ENCODE measurements at regions not wholly inside any gene's neighbourhood (a gene's known extent, or its start where the extent isn't known, plus 50 kb on each side); places are given as distances from the start of the nearest gene placed in this dataset.
"Not testable (repeated sequence)": the region's sequence is repeated elsewhere in the genome, so short reads cannot be mapped to it uniquely, and the experiment has no call there.

DNA sequence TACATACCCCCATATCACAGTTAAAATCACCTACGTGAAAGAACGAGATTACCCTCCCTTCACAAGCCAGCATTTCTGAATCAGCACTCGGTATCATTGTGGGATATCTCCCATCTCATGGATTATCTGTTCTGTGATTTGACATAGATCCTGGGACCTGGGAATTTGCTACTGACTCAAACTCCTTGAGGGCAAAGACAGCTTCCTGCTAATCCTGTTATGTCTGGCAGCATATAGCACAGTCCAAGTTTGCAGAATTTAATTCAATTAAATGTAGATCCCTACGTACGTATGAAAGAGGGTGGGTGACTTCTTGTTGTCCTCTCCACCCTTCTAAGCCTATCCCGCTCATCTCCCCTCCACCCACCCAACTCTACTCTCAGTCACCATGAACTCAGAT lies 476.5 kb downstream of the KLF5 start:
- CTCF ChIA-PET: no interaction called here
- POLR2A ChIA-PET: no interaction called here
- Mint-ChIP-seq H3K27ac (no peak overlapping the region), H3K4me1 (no peaks in the 10 kb centered on the region), H3K9me3 (no peaks in the 10 kb centered on the region), H3K4me3 (no peak overlapping the region), H3K36me3 (ENCODE audit: low read depth) (no peaks in the 10 kb centered on the region), H3K27me3 (peaks cover 2% of the 10 kb centered on the region)
- DNase-seq: no peak

GRCh38 chr13:73532987-73533510 lies 474.2 kb downstream of the KLF5 start:
- H3K27me3 Mint-ChIP-seq: peaks cover 2% of the 10 kb centered on the region
- no peak overlapping the region for H3K27ac Mint-ChIP-seq

GRCh38 chr13:73532582-73532981 lies 473.8 kb downstream of the KLF5 start:
- ChIA-PET CTCF (no interaction called here), POLR2A (no interaction called here)
- no peaks in the 10 kb centered on the region for H3K36me3 Mint-ChIP-seq (ENCODE audit: low read depth)
- no peaks in the 10 kb centered on the region for H3K4me1 Mint-ChIP-seq
- no peaks in the 10 kb centered on the region for H3K9me3 Mint-ChIP-seq
- H3K4me3 Mint-ChIP-seq: no peak overlapping the region
- peaks cover 2% of the 10 kb centered on the region for H3K27me3 Mint-ChIP-seq
- no peak overlapping the region for H3K27ac Mint-ChIP-seq
- no peak for DNase-seq

More at GRCh38 chr13:73532987-73533510, 474.2 kb downstream of the KLF5 start:
- no peaks in the 10 kb centered on the region for H3K36me3 Mint-ChIP-seq (ENCODE audit: low read depth)
- H3K4me1 Mint-ChIP-seq: no peaks in the 10 kb centered on the region
- no peak overlapping the region for H3K4me3 Mint-ChIP-seq
- POLR2A ChIA-PET: no interaction called here
- no peaks in the 10 kb centered on the region for H3K9me3 Mint-ChIP-seq
- no peak for DNase-seq
- CTCF ChIA-PET: no interaction called here

DNA sequence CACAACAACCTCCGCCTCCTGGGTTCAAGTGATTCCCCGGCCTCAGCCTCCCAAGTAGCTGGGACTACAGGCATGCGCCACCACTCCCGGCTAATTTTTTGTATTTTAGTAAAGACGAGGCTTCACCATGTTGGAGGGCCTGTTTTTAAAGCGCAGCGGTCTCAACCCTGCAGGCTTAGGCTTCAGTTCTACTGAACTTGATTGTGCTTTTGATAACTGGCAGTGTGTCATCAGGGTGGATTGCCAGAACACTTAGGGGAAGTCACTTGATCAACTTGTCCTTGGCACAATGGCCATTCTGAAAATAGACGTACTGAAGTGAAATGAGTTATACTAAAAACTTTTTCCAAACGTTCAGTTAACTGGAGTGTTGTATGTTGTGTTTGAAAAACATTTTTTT lies 472.2 kb downstream of the KLF5 start:
- no peak overlapping the region for H3K27ac Mint-ChIP-seq
- CTCF ChIA-PET: no interaction called here
- POLR2A ChIA-PET: no interaction called here

GRCh38 chr13:73522937-73523336 lies 464.1 kb downstream of the KLF5 start:
- CTCF ChIA-PET: no interaction called here
- H3K4me3 Mint-ChIP-seq: no peak overlapping the region
- no peaks in the 10 kb centered on the region for H3K36me3 Mint-ChIP-seq (ENCODE audit: low read depth)
- DNase-seq: no peak
- POLR2A ChIA-PET: no interaction called here
- no peak overlapping the region for H3K27ac Mint-ChIP-seq
- no peaks in the 10 kb centered on the region for H3K27me3 Mint-ChIP-seq
- H3K4me1 Mint-ChIP-seq: peaks cover 15% of the 10 kb centered on the region
- H3K9me3 Mint-ChIP-seq: no peaks in the 10 kb centered on the region

More for the DNA sequence above, 472.2 kb downstream of the KLF5 start:
- no peak for DNase-seq
- H3K9me3 Mint-ChIP-seq: no peaks in the 10 kb centered on the region
- H3K4me3 Mint-ChIP-seq: no peak overlapping the region
- no peaks in the 10 kb centered on the region for H3K36me3 Mint-ChIP-seq (ENCODE audit: low read depth)
- no peaks in the 10 kb centered on the region for H3K4me1 Mint-ChIP-seq
- no peaks in the 10 kb centered on the region for H3K27me3 Mint-ChIP-seq

- Mint-ChIP-seq H3K36me3 (ENCODE audit: low read depth) (no peaks in the 10 kb centered on the region), H3K9me3 (no peaks in the 10 kb centered on the region), H3K27ac (no peak overlapping the region), H3K4me1 (peaks cover 15% of the 10 kb centered on the region), H3K4me3 (no peak overlapping the region), H3K27me3 (no peaks in the 10 kb centered on the region)
- ChIA-PET CTCF (no interaction called here), POLR2A (no interaction called here)
- no peak for DNase-seq
Observed at GRCh38 chr13:73521985-73522524, 463.2 kb downstream of the KLF5 start.

GRCh38 chr13:73521290-73521624 lies 462.5 kb downstream of the KLF5 start:
- Mint-ChIP-seq H3K4me1 (peaks cover 15% of the 10 kb centered on the region), H3K27me3 (no peaks in the 10 kb centered on the region), H3K4me3 (peak overlapping the region; percentile 58), H3K36me3 (ENCODE audit: low read depth) (no peaks in the 10 kb centered on the region), H3K27ac (peak overlapping the region; percentile 37), H3K9me3 (no peaks in the 10 kb centered on the region)
- ChIA-PET CTCF (no interaction called here), POLR2A (no interaction called here)
- peak; percentile 17 for DNase-seq

GRCh38 chr13:73520566-73521289 lies 461.9 kb downstream of the KLF5 start:
- Mint-ChIP-seq H3K9me3 (no peaks in the 10 kb centered on the region), H3K27ac (peak overlapping the region; percentile 37), H3K36me3 (ENCODE audit: low read depth) (no peaks in the 10 kb centered on the region), H3K4me1 (peaks cover 15% of the 10 kb centered on the region), H3K27me3 (no peaks in the 10 kb centered on the region), H3K4me3 (peak overlapping the region; percentile 58)
- ChIA-PET CTCF (no interaction called here), POLR2A (no interaction called here)
- DNase-seq: no peak

GRCh38 chr13:73520135-73520534 lies 461.3 kb downstream of the KLF5 start:
- CTCF ChIA-PET: not testable (repeated sequence)

DNA sequence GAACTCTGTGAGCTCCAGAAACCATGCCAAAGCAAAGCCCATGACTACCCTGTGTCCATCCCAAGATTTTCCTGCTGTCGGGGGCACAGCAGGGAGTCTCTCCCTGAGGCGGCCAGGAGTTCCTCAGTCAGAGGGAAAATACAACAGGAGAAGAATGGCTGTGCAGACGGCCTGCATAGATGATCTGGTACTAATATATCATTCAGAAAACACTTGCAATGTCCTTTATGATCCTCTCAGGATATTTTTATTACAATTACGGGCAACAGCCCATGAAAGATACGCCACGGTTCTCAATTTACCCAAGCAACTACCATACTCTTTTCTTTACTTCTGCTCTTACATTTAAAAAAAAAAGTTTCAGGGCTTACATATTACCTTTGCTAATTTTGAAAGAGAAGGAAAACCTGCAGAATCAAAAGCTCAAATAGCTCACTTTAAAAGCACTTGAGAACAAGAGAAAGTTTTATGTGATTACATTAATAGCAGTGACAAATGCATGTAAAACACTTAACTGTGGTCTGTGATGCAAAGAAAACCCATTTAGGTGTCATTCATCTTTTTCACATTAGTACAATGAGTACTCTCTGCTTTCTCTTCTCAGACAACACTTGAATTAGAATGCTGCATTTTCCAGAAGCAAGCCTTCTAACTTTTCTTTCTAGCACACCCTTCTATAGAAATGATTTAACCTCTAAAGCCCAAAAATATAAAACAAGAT lies 460.8 kb downstream of the KLF5 start:
- no peak overlapping the region for H3K27ac Mint-ChIP-seq

More at GRCh38 chr13:73520135-73520534, 461.3 kb downstream of the KLF5 start:
- H3K36me3 Mint-ChIP-seq (ENCODE audit: low read depth); H3K27me3 Mint-ChIP-seq; DNase-seq; H3K27ac Mint-ChIP-seq; POLR2A ChIA-PET; H3K9me3 Mint-ChIP-seq: not testable (repeated sequence)
- Mint-ChIP-seq H3K4me1 (peaks cover 15% of the 10 kb centered on the region), H3K4me3 (peak overlapping the region; percentile 58)

DNA sequence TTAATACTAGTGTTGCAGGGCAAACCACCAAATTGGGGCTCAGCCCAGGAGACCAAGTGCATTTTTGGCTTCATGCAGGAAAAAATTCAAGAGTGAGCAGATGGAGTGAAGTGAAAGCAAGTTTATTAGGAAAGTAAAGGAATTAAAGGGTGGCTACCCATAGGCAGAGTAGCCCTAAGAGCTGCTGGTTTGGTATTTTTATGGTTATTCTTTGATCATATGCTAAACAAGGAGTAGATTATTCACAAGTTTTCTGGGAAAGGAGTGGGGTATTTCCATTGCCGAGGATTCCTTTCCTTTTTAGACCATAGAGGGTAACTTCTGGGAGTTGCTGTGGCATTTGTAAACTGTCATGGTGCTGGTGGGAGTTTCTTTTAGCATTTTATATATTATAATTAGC lies 459.0 kb downstream of the KLF5 start:
- Mint-ChIP-seq H3K4me3 (no peak overlapping the region), H3K27me3 (no peaks in the 10 kb centered on the region), H3K27ac (no peak overlapping the region), H3K9me3 (no peaks in the 10 kb centered on the region), H3K4me1 (peaks cover 15% of the 10 kb centered on the region), H3K36me3 (ENCODE audit: low read depth) (no peaks in the 10 kb centered on the region)
- no peak for DNase-seq
- ChIA-PET POLR2A (no interaction called here), CTCF (no interaction called here)

More for the DNA sequence above, 460.8 kb downstream of the KLF5 start:
- H3K27me3 Mint-ChIP-seq: no peaks in the 10 kb centered on the region
- no peak for DNase-seq
- ChIA-PET CTCF (no interaction called here), POLR2A (no interaction called here)
- peaks cover 15% of the 10 kb centered on the region for H3K4me1 Mint-ChIP-seq
- no peak overlapping the region for H3K4me3 Mint-ChIP-seq
- no peaks in the 10 kb centered on the region for H3K9me3 Mint-ChIP-seq
- no peaks in the 10 kb centered on the region for H3K36me3 Mint-ChIP-seq (ENCODE audit: low read depth)

GRCh38 chr13:73516731-73517130 lies 457.9 kb downstream of the KLF5 start:
- ChIA-PET POLR2A (no interaction called here), CTCF (no interaction called here)
- no peaks in the 10 kb centered on the region for H3K27me3 Mint-ChIP-seq
- peaks cover 15% of the 10 kb centered on the region for H3K4me1 Mint-ChIP-seq
- no peak overlapping the region for H3K4me3 Mint-ChIP-seq
- no peak for DNase-seq
- no peak overlapping the region for H3K27ac Mint-ChIP-seq
- no peaks in the 10 kb centered on the region for H3K36me3 Mint-ChIP-seq (ENCODE audit: low read depth)
- H3K9me3 Mint-ChIP-seq: no peaks in the 10 kb centered on the region

DNA sequence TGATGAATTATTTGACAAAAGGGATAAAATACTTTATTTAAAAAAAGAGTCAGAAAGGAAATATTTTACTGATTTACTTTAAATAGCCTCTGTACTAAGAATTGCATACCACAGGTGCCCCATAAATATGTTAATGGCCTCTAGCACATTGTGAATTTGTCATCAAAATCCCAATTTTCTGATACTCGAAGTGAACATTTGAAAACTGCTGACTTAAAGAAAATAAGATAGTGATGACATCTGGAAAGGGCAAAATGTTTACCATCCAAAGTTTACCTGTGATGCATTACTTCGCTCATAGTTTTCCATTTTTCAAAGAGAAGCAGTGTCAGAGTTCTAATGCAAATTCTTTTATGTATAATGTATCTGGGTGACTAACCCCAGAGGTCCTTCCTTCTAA lies 455.4 kb downstream of the KLF5 start:
- Mint-ChIP-seq H3K4me1 (no peaks in the 10 kb centered on the region), H3K27me3 (no peaks in the 10 kb centered on the region), H3K4me3 (no peak overlapping the region), H3K27ac (no peak overlapping the region), H3K9me3 (peaks cover 3% of the 10 kb centered on the region), H3K36me3 (ENCODE audit: low read depth) (no peaks in the 10 kb centered on the region)
- ChIA-PET CTCF (no interaction called here), POLR2A (no interaction called here)
- no peak for DNase-seq

- H3K4me1 Mint-ChIP-seq: no peaks in the 10 kb centered on the region
- no peaks in the 10 kb centered on the region for H3K27me3 Mint-ChIP-seq
- H3K36me3 Mint-ChIP-seq (ENCODE audit: low read depth): no peaks in the 10 kb centered on the region
- no peak overlapping the region for H3K27ac Mint-ChIP-seq
- ChIA-PET CTCF (no interaction called here), POLR2A (no interaction called here)
- no peak for DNase-seq
- no peak overlapping the region for H3K4me3 Mint-ChIP-seq
- peaks cover 3% of the 10 kb centered on the region for H3K9me3 Mint-ChIP-seq
Observed at GRCh38 chr13:73513751-73514150, 454.9 kb downstream of the KLF5 start.
